ENCODE measurements at regions not wholly inside any gene's neighbourhood (a gene's known extent, or its start where the extent isn't known, plus 50 kb on each side); places are given as distances from the start of the nearest gene placed in this dataset.

- no peaks in the 10 kb centered on the region for H3K36me3 ChIP-seq
- H3K27ac ChIP-seq = no peak overlapping the region
- TF ChIP-seq, protein P1, sequence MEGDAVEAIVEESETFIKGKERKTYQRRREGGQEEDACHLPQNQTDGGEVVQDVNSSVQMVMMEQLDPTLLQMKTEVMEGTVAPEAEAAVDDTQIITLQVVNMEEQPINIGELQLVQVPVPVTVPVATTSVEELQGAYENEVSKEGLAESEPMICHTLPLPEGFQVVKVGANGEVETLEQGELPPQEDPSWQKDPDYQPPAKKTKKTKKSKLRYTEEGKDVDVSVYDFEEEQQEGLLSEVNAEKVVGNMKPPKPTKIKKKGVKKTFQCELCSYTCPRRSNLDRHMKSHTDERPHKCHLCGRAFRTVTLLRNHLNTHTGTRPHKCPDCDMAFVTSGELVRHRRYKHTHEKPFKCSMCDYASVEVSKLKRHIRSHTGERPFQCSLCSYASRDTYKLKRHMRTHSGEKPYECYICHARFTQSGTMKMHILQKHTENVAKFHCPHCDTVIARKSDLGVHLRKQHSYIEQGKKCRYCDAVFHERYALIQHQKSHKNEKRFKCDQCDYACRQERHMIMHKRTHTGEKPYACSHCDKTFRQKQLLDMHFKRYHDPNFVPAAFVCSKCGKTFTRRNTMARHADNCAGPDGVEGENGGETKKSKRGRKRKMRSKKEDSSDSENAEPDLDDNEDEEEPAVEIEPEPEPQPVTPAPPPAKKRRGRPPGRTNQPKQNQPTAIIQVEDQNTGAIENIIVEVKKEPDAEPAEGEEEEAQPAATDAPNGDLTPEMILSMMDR (IDR thresholded peaks at IDR 0.05; ENCODE audit: low read depth, low read length) = no peak
- H3K9me3 ChIP-seq (ENCODE audit: severe bottlenecking) = no peaks in the 10 kb centered on the region
- no peak overlapping the region for H3K4me3 ChIP-seq (ENCODE audit: low read depth, low read length)
- H3K27me3 ChIP-seq (ENCODE audit: insufficient read depth, low read depth, severe bottlenecking) = peaks cover 53% of the 10 kb centered on the region
- no peak for DNase-seq
Observed at GRCh38 chr11:43035086-43035485, 276.7 kb upstream of the API5 start.

- no peak overlapping the region for H3K4me3 ChIP-seq (ENCODE audit: low read depth, low read length)
- H3K9me3 ChIP-seq (ENCODE audit: severe bottlenecking) = no peaks in the 10 kb centered on the region
- TF ChIP-seq, protein P1 (IDR thresholded peaks at IDR 0.05; ENCODE audit: low read depth, low read length) = no peak
- no peak for DNase-seq
- H3K36me3 ChIP-seq = no peaks in the 10 kb centered on the region
- H3K27me3 ChIP-seq (ENCODE audit: insufficient read depth, low read depth, severe bottlenecking) = peaks cover 47% of the 10 kb centered on the region
- no peak overlapping the region for H3K27ac ChIP-seq
Observed at GRCh38 chr11:43053638-43054412, 258.0 kb upstream of the API5 start.

GRCh38 chr11:43067681-43068080, 244.1 kb upstream of the API5 start:
- H3K27ac ChIP-seq = no peak overlapping the region
- no peak overlapping the region for H3K4me3 ChIP-seq (ENCODE audit: low read depth, low read length)
- no peaks in the 10 kb centered on the region for H3K9me3 ChIP-seq (ENCODE audit: severe bottlenecking)
- TF ChIP-seq, protein P1 (IDR thresholded peaks at IDR 0.05; ENCODE audit: low read depth, low read length) = no peak
- H3K27me3 ChIP-seq (ENCODE audit: insufficient read depth, low read depth, severe bottlenecking) = peaks cover 57% of the 10 kb centered on the region
- H3K36me3 ChIP-seq = no peaks in the 10 kb centered on the region
- DNase-seq = no peak

DNA sequence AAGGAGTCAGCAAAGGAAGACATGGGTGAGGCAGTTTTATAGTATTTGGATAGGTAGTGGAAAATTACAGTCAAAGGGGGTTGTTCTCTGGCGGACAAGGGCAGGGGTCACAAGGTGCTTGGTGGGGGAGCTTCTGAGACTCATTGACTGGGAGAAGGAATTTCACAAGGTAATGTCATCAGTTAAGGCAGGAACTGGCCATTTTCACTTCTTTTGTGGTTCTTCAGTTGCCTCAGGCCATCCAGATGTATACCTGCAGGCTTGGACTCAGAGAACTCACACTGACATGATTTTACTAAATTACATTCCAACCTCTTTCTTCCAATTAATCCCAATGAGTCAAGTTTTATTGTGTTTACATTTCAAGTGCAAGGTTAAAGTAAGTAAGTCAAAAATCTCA, 240.5 kb upstream of the API5 start:
- Histone ChIP-seq H3K36me3 (no peaks in the 10 kb centered on the region), H3K27ac (no peak overlapping the region), H3K4me3 (ENCODE audit: low read depth, low read length) (no peak overlapping the region), H3K27me3 (ENCODE audit: insufficient read depth, low read depth, severe bottlenecking) (peaks cover 66% of the 10 kb centered on the region), H3K9me3 (ENCODE audit: severe bottlenecking) (no peaks in the 10 kb centered on the region)
- no peak for DNase-seq
- TF ChIP-seq, protein P1 (IDR thresholded peaks at IDR 0.05; ENCODE audit: low read depth, low read length) = no peak

GRCh38 chr11:43072096-43072495, 239.7 kb upstream of the API5 start:
- Histone ChIP-seq H3K4me3 (ENCODE audit: low read depth, low read length) (no peak overlapping the region), H3K9me3 (ENCODE audit: severe bottlenecking) (no peaks in the 10 kb centered on the region), H3K27ac (no peak overlapping the region), H3K27me3 (ENCODE audit: insufficient read depth, low read depth, severe bottlenecking) (peaks cover 67% of the 10 kb centered on the region), H3K36me3 (no peaks in the 10 kb centered on the region)
- TF ChIP-seq, protein P1 (IDR thresholded peaks at IDR 0.05; ENCODE audit: low read depth, low read length) = no peak
- DNase-seq = no peak

DNA sequence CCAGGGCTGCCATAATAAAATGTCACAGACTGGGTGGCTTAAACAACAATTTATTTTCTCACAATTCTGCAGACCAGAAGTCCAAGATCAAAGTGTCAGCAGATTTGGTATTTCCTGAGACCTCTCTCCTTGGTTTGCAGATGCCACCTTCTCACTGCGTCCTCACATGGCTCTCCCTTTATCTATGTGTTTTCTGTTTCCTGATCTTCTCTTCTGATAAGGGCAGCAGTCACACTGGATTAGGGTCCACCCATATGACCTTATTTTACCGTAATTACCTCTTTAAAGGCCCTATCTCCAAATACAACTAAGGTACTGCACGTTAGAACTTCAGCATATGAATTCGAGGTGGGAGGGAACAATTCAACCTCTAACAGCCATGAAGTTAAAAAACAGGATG, 238.9 kb upstream of the API5 start:
- Histone ChIP-seq H3K27ac (no peak overlapping the region), H3K9me3 (ENCODE audit: severe bottlenecking) (no peaks in the 10 kb centered on the region), H3K27me3 (ENCODE audit: insufficient read depth, low read depth, severe bottlenecking) (peaks cover 71% of the 10 kb centered on the region), H3K36me3 (no peaks in the 10 kb centered on the region), H3K4me3 (ENCODE audit: low read depth, low read length) (no peak overlapping the region)
- TF ChIP-seq, protein P1 (IDR thresholded peaks at IDR 0.05; ENCODE audit: low read depth, low read length) = no peak
- no peak for DNase-seq
